HG03135 (cell line): ENCODE measurements at regions not wholly inside any gene's neighbourhood (a gene's known extent, or its start where the extent isn't known, plus 50 kb on each side); places are given as distances from the start of the nearest gene placed in this dataset.

Experiments
- ATAC-seq: cut with Tn5 transposase; IDR thresholded peaks from one replicate; pipeline ENCODE4 v1.9.1; 2021; ENCODE audit warnings: mild to moderate bottlenecking, moderate library complexity; ENCODE audit not compliant: unreplicated experiment

DNA sequence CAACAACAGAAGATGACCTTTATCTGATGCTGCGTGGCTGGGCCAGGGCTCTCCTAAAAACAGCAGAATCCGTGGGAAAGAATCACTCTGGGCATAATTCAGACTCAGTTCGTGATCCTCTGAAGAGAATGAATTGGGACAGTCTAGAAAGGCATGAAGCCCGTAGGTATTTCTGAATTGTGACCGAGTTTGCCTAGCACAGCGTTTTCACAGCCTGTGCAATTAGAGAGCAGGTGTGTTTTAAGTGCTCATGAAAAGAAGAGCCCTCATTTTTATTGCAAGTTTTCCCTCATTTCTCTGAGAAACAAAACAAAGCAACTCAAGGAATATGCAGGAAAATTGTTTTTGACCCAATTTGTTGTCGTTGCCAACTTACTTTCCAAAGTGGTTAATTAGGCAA, 366.2 kb downstream of the WDR11 start:
- no peak for ATAC-seq

DNA sequence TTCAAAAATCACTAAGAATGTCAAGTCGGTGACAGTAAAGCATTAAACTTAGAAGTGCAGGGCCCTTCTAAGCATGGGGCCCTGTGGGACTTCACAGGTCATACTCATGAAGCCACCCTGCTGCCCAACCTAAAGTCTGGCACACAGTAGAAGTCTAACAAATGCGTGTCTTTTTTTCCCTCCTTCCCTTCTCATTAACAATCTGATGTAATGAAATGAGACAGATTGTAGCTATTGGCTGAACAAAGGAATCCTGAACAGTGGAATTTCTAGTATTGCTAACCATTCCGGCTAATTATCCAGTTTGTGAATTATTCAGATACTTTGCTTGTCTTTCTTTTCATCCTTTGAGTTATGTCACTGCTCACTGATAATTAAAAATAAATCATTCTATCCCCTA, 369.9 kb downstream of the WDR11 start:
- no peak for ATAC-seq

DNA sequence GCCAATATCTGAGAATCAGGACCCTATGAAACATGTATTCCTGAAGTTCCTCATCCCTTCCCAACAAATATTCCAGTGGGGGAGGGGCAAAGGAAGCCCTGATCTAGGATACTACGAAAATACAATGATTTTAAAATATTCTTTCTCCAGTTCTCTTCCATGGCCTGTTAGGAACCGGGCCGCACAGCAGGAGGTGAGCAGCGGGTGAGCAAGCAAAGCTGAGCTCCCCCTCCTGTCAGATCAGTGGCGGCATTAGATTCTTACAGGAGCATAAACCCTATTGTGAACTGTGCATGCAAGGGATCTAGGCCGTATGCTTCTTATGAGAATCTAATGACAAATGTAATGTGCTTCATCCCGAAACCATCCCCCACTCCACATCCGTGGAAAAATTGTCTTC, 370.8 kb downstream of the WDR11 start:
- no peak for ATAC-seq

DNA sequence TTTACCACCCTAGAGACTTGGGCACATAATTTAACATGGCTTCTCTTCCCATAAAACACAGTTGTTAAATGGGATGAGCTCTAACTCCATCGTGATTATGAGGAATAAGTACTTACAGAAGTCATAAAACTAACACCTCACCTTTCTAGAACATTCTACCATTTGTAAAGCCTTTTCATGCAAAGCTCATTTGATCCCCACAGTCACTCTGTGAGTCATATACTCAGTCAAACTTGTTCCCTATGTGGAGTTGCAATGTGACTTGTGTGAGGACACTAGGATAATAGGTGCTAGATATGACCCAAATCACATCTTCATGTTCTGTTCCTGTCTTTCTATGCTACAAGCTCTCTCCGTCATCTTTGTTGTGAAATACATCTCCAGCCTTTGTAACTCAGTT, 371.7 kb downstream of the WDR11 start:
- no peak for ATAC-seq

DNA sequence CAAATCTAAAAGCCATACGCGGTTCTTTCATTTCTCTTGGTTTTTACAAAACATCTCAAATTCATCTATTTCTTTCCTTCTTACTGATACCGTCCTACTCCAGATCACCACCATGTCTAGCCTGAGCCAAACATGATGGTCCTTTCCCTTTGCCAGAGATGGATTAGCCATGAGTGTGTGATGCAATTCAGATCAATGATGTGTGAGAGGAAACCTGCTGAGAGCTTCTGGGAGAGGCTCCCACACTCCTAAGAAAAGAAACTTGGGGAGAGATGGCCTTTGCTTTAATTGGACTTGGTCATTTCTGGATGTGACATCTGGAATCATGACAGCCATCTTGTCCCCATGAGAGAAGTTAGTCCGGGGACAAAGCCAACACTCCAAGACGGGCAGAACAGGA, 367.2 kb downstream of the FGFR2 start:
- ATAC-seq: no peak

DNA sequence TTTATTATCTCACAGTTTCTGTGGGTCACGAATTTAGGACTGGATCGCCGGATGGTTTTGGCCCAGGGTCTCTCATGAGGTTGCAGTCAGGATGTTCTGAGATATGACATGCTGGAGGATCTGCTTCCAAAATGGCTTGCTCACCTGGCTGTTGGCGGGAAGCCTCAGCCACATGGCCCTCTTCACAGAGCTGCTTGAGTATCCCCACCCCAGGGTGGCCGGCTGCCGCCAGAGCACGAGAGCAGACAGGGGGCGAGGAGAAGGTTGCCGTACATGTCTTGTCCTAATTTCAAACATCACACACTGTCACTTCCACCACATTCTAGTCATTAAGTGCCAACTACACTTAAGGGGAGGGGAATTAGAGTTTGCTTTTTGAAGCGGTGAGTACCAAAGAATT, 365.8 kb downstream of the FGFR2 start:
- no peak for ATAC-seq

DNA sequence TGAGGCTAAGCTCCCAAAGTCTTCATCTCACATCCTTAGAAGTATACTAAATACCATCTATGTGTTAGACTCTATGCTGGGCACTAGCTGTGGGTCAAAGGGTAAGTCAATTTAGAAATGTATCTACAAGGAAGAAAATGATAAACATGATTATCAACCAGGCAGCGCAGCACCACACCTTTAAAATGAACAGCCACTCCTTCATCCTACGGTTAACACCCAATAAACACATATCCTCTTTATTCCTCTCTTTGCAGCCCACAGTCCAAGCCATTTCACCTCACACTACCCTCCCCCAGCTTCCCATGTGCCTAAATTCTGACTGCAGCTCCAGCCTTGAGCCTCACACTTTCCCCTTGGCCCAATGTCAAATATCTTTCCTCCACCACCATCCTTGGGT, 362.6 kb downstream of the FGFR2 start:
- no peak for ATAC-seq

DNA sequence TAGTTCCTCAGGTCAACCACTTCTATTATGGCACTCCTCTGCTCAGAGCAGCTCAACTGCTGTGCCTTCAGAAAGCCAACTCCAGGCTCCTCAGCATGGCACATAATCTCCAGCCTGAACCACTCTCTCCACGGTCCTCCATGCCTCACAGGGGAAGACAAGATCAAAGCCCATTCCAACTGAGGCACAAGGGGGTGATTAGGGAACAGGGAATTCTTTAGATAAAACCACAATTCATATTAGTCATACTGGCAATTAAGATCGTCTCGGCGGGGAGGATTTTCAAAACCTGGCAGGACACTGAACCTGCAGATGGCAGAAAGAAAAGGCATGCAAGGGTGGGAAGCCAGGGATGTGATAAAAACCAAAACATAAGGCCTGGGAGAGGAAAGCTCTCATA, 361.6 kb downstream of the FGFR2 start:
- no peak for ATAC-seq

DNA sequence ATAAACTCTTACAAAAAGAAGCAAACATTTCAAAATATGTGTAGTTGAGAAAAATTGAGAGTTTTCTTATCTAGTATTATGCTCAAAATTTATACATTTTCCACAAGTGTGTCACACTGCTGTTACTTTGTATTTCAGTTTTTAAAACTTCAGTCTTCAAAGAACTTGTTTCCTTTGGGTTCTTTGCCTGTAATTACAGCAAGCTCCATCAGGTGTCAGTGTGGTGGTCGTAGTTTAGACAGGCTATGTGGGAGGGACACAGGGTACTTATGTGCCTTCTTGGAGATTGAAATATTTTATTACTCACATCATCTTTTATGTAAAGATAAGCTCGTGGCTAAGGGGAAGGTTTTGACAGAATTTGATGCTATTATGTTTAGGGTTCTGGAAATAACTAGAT, 360.5 kb downstream of the FGFR2 start:
- ATAC-seq: no peak

DNA sequence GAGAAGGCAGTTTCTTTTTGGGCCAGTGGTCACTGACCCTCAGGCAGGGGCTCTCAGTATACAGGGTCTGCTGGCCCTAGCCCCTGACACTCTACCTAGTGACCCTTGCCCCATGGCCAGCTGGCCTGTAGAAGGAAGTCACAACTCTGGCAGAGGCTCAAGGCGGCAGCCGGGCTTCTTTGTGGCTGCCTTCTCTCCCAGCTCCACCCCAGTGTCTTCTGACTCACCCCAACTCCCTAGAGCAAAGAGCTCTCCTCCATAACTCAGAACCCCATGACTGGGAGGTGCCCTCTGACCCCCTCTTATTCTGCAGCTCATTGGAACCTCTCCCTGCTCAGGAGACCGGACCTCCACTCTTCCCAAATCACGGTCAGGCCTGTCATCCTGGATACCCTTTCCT, 358.2 kb downstream of the FGFR2 start:
- no peak for ATAC-seq

DNA sequence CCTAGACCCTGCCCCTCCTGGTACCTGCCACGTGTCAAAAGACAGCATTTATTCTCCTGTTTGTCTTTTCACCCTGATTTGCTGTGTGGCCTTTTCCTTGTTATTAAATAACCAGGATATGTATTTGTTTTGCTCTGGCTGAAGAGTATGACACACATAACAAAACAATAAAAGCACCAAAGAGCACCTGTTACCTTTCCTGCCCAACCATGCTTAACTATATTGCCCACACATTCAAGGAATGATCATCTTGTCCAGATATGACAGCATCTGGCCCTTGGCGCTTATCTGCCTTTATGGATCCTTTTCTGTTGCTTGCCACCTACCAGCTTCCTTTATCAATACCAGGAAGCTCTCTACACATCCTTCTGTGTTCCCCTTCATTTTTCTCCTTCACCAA, 357.7 kb downstream of the FGFR2 start:
- ATAC-seq: no peak

DNA sequence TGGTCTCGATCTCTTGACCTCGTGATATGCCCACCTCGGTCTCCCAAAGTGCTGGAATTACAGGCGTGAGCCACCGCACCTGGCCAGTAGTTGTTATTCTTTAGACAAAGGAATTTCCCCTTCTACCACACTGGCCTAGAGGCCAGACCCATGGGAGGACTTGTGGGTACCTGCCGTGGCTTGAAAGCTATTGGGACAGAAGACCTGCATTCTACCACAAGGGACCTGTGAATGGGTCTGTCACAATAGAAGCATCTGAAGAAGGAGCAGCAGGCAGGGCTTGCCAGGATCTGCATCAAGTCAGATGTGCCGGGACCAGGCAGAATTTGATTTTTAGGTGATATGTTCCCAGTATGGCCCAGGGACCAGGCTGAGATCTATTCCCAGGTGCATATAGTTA, 356.9 kb downstream of the FGFR2 start:
- no peak for ATAC-seq

DNA sequence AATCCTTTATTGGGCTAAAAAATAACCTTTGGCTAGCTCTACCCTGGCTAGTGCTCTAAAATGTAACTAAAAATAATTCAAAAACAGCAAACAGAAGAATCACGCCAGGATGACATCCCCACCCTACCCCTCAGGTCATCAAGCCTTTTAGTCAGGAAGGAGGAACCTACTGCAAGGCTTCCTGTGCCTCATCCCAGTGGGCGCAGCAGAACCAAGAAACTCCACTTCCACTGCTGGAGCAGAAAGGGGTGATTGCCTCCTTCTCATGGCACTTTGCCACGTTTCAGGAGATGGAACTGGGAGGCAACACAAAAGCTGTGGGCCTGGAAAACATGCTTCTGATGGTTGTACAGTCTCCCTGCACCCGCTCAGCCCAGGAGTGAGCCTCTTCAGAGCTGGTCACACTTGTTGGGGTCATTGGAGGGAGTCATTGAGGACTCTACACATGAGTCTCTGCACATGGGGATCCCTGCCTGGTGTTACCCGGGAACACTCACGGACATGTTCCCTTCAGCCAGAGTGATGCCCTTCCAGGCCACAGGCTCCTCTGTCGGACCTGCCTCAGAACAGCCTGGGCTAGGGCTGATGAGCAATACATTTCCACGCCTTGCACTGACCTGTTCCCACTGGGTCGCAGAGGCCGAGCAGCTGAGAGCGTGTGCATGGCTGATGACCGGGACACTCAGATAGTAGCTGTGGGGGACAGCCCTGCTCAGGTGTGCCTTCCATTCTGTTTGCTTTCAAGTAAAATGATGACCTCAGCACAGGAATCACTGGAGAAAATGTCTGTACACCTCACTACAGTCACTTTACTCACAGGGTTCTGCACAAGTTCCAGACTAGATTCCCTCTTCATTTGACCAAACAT, 355.3 kb downstream of the FGFR2 start:
- no peak for ATAC-seq

DNA sequence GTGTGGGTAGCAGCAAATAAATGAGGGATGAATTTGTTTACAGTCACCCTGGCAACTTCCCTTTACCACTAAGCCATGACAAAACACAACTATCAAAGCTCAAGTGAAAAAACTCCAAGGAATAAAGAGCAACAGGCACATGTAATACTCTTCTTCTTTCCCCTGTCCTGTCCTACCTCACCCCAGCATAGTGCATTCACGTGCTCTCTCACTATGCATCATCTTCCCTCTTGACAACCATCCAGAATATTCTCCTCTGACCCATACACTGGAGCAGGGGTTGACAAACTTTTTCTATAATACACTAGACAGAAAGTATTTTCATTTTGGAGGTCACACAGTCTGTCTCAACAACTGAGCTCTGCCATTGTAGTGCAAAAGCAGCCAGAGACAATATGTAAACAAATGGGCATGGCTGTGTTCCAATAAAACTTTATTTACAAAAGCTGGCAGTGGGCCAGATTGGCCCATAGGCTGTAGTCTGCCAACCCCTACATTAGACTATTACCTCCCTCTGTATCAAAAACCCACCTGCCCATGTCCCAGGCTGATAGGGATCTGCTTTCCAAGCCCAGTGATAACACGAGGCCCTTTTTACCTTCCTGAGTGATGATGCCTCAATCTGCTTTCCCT, 354.5 kb downstream of the FGFR2 start:
- no peak for ATAC-seq

DNA sequence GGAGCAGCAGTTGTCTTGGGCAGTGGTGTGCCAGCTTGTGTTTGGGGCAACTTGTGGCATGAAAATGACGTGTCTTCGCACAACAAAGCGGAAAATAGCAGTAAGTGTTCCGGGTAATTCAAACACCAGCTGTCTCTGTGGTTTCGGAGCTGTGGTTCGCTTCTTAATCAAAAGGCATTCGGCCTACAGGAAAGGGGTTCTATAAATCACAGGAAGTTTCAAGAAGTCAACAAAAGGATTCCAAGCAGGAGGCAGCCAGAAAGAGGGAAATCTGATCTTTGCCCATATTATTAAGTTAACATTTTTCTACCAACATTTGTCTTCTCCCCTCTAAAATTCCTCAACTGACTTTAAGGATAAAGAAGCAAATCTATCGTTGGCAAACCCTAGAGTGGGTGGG, 353.4 kb downstream of the FGFR2 start:
- ATAC-seq: no peak

DNA sequence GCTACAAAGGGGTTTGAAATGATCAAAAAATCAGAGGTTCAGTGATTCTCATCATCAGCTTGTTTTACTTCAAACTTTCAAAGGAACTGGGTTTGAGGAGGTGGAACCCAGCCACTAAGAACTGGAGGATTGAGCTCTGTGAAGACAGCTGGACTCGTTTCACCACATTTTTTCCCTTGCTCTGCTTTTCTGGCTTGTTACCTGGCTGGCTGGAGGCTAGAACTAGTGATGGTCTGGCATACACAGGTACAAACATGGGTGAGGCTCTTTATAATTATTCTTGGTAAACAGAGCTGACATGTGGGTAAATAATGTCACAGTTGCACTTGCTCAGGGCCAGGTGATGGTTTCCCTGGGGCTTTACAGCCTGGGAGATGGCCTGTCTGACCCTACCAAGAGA, 352.5 kb downstream of the FGFR2 start:
- no peak for ATAC-seq

DNA sequence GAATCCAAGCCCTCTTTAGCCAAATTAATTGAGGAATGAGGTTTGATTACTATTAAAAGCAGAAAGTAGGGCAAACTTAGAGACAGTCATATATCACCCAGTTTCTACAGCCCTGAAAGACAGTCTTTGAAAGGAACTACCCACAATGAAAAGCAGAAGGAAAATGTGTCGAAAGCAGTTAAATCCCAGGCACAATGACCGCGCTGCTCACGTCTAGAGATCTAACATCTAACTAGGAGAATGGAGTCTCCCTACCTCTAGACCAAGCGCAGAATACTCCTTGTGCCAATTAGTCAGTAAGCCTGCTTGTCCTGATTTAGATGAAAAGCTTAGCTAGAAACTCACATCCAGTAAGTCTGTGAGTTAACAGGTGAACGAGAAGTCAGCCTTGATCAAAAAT, 350.0 kb downstream of the FGFR2 start:
- ATAC-seq: no peak

DNA sequence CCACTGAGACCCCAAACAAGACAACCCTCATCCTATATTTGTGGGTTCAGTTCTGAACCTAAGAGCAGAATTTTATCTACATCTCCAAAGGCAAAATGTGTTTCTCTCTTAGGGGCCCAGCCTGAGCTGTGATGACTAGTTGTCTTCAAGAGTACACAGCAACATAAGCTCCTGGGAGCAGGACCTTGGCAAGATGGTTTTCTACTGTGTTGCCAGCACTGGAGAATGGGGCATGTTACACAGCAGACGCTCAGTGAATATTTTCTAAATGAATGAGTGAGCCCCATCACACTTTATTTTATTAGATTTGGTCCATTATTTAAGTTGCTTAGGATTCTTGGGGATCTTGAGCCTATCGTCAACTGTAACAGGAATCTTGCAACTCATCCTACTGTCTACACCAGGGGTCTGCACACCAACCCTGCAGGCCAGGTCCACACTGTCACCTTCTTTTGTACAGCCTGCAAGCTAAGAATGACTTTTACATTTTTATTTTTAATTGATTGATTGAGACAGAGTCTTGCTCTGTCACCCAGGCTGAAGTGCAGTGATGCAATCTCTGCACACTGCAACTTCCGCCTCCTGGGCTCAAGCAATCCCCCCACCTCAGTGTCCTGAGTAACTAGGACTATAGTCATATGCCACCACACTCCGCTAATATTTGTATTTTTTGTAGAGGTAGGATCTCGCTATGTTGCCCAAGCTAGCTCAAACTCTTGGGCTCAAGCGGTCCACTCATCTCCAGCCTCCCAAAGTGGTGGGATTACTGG, 347.1 kb downstream of the FGFR2 start:
- ATAC-seq: no peak

DNA sequence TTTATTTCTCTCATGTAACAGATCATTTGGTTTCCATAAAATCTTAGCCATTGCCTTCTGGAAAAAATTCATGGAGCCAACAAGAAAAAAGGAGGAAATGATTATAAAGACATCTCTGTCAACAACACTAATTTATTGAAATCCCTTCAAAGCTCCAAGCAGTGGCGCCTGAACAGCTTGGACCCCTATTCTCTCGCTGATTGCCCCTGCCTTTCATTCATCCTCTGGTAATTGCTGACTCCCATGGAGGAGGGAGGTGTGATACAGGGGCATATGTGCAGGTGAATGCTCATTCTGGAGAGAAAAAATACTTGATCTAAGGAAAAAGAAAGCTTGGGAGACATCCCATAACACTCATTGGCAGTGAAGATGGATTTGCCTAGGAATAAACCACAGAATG, 345.5 kb downstream of the FGFR2 start:
- ATAC-seq: no peak

DNA sequence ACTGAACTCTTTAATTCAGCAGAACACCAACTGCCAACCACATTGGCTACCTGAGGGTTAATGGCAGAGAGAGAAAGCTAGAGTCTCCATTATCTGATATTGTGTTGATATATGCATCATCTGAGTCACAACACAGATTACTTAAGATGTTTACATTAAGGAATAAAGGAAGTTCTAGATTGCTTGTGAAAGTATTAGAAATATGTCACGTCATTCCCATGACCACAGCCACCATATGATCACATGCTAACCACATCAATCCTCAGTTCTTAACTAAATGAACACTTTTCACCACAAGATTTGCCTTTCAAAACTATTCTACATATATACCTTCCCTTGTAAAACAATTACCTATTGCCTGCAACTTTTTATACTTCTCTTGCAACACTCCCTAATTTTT, 337.9 kb downstream of the FGFR2 start:
- ATAC-seq: no peak

DNA sequence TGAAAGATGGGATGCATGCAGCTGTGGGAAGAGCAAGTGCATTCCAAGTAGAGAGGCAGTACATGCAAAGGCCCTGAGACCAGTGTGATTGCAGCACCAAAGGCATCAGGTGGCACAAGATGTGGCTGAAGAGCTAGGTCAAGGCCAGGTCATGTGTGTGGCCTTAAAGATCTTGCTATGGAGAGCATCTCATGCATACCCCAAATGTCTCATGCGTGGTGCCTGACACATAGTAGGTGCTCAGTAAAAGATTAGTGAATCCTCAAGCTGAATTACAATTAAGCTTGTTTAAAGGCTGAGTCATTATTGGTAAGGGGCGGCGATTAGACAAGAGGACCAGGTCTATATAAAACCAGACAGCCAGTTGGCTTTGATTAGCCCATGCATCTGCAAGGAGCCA, 336.6 kb downstream of the FGFR2 start:
- ATAC-seq: no peak
